C4-2B (cell line): ENCODE measurements at regions not wholly inside any gene's neighbourhood (a gene's known extent, or its start where the extent isn't known, plus 50 kb on each side); places are given as distances from the start of the nearest gene placed in this dataset.

Experiments
- H3K27ac ChIP-seq: fragments of 450-650 bp; 2 replicates; pipeline ENCODE4 v1.5.1; 2017
- CTCF ChIP-seq: fragments of 450-650 bp; conservative IDR thresholded peaks from 2 replicates; pipeline ENCODE4 v1.5.1; 2017; ENCODE audit warnings: mild to moderate bottlenecking
- ZFX ChIP-seq: fragments of 450-650 bp; IDR thresholded peaks from 2 replicates; pipeline ENCODE4 v1.6.1; 2017

GRCh38 chr6:137788248-137788647 lies 78.8 kb upstream of the TNFAIP3 start:
- no peak overlapping the region for H3K27ac ChIP-seq
- TF ChIP-seq CTCF (no peak), ZFX (no peak)

DNA sequence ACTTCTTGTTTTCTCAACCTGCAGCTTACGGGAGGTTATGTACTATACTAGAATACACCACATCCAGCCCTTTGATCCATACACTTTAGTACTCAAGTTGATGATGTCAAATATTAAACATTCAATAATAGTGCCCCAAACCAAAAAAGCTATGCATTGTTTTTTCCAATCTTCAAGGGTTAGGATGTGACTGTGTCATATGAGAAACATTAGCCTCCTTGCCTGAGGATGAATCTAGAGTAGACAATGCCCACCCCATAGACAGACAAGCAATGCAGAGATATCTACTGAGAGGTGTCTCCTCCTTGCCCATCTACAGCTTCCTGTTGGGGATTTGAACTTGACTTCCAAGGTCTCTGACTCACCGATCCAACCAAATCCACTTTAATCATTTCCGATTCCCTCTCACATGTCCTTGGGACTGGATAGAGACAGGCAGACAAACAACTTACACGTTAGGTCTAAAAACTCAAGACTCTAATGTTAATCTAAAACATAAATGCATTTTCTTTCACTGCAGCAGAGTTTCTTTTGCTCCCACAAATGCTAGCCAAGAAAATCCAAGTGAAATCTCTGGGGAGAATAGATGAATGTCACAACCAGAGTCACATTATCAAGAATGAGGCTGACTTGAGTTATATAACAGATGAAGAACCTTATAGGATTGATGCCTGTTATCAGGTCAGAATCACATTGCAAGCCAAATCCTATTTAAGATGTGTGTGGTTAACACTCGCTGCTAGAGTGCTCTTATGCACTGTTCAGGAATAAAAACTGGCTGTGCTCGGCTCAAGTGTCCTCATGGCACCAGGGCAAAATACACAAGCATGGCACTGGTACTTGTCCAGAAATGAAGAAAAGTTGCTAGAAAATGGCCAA lies 75.5 kb upstream of the TNFAIP3 start:
- TF ChIP-seq CTCF, result no peak
- TF ChIP-seq ZFX, result no peak
- H3K27ac ChIP-seq, result no peak overlapping the region

GRCh38 chr6:137792160-137793033 lies 74.7 kb upstream of the TNFAIP3 start:
- no peak overlapping the region for H3K27ac ChIP-seq
- TF ChIP-seq CTCF, result no peak
- TF ChIP-seq ZFX, result no peak

- no peak overlapping the region for H3K27ac ChIP-seq
- no peak for TF ChIP-seq ZFX
- TF ChIP-seq CTCF, result no peak
Observed at GRCh38 chr6:137793805-137794515, 73.1 kb upstream of the TNFAIP3 start.

- TF ChIP-seq CTCF (no peak), ZFX (no peak)
- H3K27ac ChIP-seq, result no peak overlapping the region
Observed at GRCh38 chr6:137794516-137795201, 72.4 kb upstream of the TNFAIP3 start.

- no peak overlapping the region for H3K27ac ChIP-seq
- no peak for TF ChIP-seq ZFX
- no peak for TF ChIP-seq CTCF
Observed at GRCh38 chr6:137795501-137795900, 71.6 kb upstream of the TNFAIP3 start.
